Left lobe of liver (tissue), 2 donors: ENCODE measurements at regions not wholly inside any gene's neighbourhood (a gene's known extent, or its start where the extent isn't known, plus 50 kb on each side); places are given as distances from the start of the nearest gene placed in this dataset.
"Not testable (repeated sequence)": the region's sequence is repeated elsewhere in the genome, so short reads cannot be mapped to it uniquely, and the experiment has no call there.

Source experiments
- ATAC-seq: fragments of 200-7000 bp; cut with Tn5 transposase; one replicate; pipeline ENCODE4 v1.9.1; 2020; ENCODE audit warnings: mild to moderate bottlenecking, moderate library complexity
- DNase-seq: peaks from one replicate; pipeline ENCODE4 v3.0.0-alpha.2; 2020; ENCODE audit warnings: low spot score
- donor health status: DM: no; HTN: no; CAD: no; lungs with moderate emphysema.
- donor health status: DM: no; HTN: yes; CAD: no.

DNA sequence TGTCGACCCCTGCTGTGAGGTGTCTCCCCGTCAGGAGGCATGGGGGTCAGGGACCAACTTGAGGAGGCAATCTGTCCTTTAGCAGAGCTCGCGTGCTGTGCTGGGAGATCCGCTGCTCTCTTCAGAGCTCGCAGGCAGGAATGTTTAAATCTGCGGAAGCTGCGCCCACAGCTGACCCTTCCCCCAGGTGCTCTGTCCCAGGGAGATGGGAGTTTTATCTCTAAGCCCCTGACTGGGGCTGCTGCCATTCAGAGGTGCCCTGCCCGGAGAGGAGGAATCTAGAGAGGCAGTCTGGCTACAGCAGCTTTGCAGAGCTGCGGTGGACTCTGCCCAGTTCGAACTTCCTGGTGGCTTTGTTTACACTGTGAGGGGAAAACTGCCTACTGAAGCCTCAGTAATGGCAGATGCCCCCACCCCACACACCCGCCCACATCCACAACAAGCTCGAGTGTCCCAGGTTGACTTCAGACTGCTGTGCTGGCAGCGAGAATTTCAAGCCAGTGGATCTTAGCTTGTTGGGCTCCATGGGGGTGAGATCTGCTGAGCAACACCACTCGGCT, 133.1 kb downstream of the CENPC start:
- ATAC-seq, DNase-seq: not testable (repeated sequence)

DNA sequence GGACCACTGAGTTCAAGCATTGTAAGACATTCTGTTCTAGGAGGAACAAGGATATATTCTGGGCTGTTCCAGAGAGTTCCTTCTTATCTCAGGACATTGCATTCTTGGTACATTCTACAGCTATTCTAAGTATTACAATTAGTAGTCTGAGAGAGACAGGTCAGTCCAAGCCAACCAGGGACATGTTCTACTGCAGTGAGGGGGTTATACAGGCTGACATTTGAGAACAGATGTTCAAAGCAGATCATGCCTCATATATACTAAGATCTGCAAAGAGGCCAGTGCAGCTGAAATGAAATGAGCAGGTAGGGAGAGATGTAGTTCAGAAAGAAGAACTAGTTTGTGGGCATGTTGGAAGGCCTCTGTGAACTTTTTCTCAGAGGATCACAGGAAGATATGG, 142.0 kb downstream of the CENPC start:
- ATAC-seq = no peak
- no peak for DNase-seq

DNA sequence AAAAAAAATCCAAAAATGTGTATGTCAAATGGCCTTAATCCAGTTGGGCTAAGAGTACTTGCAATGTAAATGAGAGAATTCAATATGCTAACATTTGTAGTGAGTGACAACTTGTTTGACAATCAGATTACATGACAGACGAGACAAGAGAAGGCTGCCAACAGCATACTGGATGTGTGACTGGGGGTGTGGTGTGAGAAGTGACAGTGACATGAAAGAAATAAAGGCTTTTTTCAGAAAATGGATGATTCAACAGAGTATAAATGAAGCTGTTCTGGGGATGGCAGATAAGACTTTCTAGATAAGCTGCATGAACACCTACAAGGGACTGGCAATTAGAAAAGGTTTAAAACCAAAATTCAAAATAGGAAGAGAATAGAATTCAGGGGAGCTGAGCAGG, 143.4 kb downstream of the CENPC start:
- DNase-seq = no peak
- ATAC-seq = no peak

DNA sequence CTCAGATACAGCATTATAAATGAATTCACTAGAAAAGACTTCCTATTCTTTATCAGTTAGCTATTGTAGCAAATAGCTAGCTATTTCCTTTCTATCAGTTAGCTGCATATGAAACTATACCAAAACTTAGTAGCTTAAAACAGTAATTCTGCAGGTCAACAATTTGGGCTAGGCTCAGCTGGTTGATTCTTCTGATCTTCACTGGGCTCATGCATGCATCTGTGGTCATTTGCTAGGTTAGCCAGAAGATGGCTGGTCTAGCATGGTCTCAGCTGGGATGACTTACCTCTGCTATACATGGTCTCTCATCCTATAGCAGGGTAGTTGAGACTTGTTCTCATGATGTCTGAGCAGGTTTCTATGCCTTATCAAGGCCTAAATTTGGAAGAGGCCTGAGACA, 147.4 kb downstream of the CENPC start:
- ATAC-seq (no peak), DNase-seq (no peak)

DNA sequence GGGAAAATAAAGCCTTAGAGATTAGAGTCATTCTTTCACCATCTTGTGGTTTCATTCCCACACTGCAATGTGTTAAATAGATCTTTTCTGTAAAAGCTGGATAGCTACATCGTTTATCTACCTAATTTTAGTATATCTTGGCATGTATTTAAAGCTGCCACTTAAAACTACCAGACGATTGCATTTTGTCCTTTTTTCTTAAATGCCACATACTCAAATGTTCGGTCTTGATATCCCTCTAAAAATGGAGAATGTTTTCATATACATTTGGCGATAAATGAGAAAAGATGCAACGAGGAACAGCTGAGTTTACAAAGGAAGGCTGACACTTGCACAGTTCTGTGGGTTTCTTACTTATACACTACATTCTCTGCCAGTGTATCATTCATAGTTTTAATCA, 148.3 kb downstream of the CENPC start:
- ATAC-seq (no peak), DNase-seq (no peak)

DNA sequence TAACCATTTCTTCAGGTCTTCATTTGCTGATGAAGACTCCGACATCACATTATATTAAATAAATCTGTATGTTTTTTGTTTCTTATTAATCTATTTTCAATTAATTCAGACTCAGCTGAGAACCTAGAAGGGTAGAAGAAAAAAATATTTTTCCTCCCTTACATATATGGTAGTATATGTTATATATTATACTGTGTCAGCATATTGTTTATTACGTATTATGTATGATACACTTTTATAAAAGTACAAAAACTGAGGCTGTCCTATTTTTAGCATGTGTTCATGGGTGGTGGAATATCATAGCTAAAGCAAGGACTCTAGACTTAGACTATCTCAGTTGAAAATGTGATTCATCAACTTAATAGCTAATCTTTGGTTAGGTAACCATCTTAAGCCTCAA, 149.3 kb downstream of the CENPC start:
- DNase-seq (no peak), ATAC-seq (no peak)

DNA sequence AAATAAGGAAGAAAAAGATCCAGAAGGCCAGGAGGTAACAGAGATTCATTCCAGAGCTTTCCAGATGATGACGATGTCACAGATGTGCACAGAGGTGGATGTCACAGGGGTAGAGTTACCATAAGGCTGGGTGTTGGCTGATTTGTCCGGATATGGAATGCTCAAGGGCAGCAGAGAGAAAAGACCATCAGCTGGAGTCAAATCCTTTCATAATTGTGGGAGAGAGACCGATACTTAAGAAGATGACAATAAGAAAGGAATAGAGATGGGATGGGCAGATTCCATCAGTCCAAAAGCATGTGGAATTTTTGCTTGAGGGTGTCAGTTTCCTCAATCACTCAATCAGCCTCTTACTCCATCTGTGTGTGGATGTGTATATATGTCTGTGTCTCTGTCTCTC, 150.4 kb downstream of the CENPC start:
- ATAC-seq = no peak
- no peak for DNase-seq

GRCh38 chr4:67393699-67394281, 151.5 kb downstream of the CENPC start:
- peak; percentile 64 for ATAC-seq
- no peak for DNase-seq

- DNase-seq = no peak
These were observed 152.3 kb downstream of the CENPC start for GRCh38 chr4:67393007-67393406.

DNA sequence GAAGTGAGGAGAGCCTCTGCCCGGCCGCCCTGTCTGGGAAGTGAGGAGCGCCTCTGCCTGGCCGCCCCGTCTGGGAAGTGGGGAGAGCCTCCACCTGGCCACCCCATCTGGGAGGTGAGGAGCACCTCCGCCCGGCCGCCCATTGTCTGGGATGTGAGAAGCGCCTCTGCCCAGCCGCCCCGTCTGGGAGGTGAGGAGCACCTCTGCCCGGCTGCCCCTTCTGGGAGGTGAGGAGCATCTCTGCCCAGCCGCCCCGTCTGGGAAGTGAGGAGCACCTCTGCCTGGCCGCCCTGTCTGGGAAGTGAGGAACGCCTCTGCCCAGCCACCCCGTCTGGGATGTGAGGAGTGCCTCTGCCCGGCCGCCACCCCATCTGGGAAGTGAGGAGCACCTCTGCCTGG, 163.9 kb downstream of the CENPC start:
- not testable (repeated sequence) for DNase-seq, ATAC-seq

More at GRCh38 chr4:67393007-67393406, 152.3 kb downstream of the CENPC start:
- ATAC-seq = no peak

GRCh38 chr4:67380702-67381405, 164.4 kb downstream of the CENPC start:
- DNase-seq = not testable (repeated sequence)

DNA sequence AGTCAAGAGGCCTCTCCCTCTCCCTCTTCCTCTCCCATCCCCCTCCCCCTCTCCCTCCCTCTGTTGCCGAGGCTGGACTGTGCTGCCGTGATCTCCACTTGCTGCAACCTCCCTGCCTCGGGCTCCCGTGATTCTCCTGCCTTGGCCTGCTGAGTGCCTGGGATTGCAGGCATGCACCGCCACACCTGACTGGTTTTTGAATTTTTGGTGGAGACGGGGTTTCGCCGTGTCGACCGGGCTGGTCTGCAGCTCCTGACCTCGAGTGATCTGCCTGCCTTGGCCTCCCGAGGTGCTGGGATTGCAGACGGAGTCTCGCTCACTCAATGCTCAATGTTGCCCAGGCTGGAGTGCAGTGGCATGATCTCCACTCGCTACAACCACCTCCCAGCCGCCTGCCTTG, 165.1 kb downstream of the CENPC start:
- ATAC-seq (no peak), DNase-seq (no peak)

More at GRCh38 chr4:67380702-67381405, 164.4 kb downstream of the CENPC start:
- ATAC-seq = not testable (repeated sequence)

DNA sequence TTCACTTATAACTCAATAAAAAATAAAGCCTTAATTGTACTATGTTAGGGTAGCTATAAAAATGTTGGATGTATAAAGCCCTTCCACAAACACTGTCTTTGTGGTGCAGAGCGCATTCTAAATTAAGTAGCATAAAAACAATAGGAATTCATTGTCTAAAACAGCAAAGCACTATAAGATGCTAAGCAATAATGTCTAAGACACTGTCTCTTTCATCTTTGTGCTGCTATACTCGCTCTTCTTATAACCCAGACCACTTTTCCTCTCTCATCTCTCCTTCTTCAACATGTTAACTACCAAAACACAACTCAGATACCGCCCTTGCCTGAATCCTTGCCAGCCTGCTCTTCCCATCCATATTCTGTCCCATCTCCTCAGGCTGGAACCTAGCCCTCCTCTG, 170.0 kb downstream of the CENPC start:
- ATAC-seq (no peak), DNase-seq (no peak)

DNA sequence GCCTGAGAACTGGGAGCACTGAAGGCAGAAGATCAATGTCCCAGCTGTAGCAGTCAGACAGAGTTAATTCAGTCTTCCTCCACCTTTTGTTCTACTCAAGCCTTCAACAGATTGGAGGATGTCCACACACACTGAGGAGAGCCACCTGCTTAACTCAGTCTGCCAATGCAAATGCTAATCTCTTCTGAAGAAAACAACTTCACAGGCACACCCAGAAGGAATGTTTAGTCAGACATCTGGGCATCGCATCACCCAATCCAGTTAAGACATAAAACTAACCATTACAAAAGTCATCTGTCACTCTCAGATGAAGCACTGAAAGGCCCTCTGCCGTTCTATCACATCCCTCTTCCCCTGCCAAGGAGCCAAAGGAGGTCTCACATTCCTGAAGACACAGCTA, 173.7 kb downstream of the CENPC start:
- no peak for ATAC-seq
- DNase-seq = no peak

DNA sequence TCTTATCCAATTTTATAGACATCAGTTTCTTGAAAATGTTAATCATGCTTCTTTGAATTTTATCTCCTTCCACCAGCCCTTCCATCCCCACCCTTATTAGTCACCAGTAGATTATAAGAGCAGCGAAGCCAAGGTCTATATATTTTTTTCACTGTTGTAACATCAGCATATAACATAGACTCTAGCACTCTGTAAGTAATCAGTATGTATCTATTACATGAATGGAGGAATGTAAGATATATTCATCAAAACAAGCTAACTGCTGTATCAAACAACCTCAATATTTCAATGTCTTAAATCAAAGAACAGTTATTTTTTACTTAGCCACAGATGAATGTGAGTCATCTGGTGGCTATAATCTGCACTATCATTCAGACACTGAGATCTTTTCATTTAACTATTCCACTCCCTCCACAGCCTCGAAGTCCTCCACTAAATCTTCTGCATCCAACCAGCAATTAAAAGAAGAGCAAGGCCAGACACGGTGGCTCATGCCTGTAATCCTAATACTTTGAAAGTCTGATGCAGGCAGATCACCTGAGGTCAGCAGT, 178.9 kb downstream of the CENPC start:
- DNase-seq (no peak), ATAC-seq (no peak)

DNA sequence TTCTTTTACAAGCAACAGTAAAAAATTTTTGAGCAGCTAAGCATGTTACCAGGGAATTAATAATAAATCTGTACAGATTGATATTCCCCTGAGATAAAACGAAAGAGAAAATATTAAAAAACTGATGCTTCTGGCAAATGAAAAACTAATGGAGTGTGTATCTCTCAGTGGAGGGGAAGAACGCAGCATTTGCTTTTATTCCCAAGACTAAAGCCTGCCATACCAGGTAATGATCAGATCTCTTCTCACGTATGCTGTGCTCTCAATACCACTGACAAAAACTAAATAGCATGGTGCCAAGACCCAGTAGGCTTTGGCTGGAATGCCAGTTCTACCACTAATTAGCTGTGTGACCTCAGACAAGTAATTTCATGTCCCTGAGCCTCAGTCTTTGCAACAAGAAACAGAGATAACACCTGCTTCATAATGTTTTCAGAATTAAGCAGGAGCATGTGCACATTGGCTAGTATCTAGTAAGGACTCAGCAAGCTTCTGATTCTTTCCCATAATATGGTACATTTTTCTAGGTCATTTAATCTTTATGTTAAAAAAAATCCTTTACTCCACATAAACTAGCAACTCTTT, 179.6 kb downstream of the CENPC start:
- ATAC-seq (no peak), DNase-seq (no peak)

DNA sequence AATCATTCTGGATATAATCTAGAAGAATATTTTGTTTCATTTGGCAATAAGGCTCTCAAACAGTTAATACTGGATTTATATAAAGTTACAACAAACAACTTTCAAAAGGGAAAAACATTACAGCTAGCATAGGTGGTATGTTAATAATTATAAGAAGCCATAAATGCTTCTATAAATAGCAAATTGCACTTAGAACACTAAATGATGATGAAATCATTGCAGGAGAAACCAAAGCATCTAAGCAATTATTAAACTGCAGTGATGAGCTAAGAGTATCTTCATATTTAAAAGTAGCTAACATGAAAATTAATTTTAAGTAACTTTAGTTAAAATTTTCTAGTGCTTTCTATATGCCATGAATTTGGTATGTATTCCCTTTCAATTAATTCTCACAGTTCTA, 189.5 kb downstream of the CENPC start:
- DNase-seq (no peak), ATAC-seq (no peak)

- no peak for DNase-seq
- ATAC-seq = no peak
These were observed 198.6 kb downstream of the CENPC start for GRCh38 chr4:67346654-67347053.

- ATAC-seq = no peak
- no peak for DNase-seq
These were observed 200.5 kb downstream of the CENPC start for GRCh38 chr4:67344594-67345380.

DNA sequence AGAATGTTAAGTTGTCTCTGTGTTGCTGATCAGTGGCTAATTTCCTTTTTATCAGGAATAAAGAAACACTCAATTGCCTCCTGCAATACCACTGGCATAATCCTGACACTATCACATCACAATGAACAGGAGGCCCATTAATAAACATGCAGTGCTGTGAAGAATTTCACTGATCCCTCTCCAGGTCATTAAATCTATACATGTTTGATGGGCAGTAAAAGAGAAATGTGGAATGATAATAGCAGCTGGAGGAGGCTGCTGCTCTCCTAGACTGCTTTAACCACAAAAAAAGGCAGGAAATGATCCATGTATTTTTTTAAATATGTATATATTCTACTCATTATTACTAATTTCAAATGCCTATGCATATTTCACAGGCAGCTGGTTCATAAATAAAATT, 202.1 kb downstream of the CENPC start:
- ATAC-seq = no peak

DNA sequence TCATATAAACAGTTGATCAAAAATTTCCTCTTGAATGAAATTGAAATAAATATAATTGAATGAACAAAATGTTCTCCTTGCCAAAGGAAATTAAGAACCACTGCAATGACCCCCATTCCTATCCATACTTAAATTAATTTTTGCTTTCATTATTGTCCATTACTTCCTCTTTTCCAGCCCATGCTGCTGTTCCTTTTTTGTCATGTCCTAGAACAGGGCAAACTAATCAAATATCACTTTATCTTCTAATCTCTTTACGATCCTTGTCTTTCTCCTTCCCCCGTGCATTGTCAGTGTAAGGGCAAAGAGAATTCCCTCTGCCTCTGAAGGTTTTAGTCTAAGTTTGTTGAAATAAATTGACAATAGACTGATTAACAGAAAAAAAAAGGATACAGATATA, 203.0 kb downstream of the CENPC start:
- no peak for DNase-seq
- ATAC-seq = no peak

More for the DNA sequence above, 202.1 kb downstream of the CENPC start:
- no peak for DNase-seq
